ENCODE measurements at regions not wholly inside any gene's neighbourhood (a gene's known extent, or its start where the extent isn't known, plus 50 kb on each side); places are given as distances from the start of the nearest gene placed in this dataset.

GRCh38 chr2:168300460-168300859 is 53.1 kb upstream of the STK39 start:
- TF ChIP-seq CTCF (IDR thresholded peaks at IDR 0.05; ENCODE audit: borderline replicate concordance, extremely low read depth, low read length, poor library complexity, severe bottlenecking) (no peak), EZH2 (IDR thresholded peaks at IDR 0.05; ENCODE audit: borderline replicate concordance, low read depth, low read length, severe bottlenecking) (no peak)

GRCh38 chr2:168304024-168304681 is 56.8 kb upstream of the STK39 start:
- TF ChIP-seq CTCF (IDR thresholded peaks at IDR 0.05; ENCODE audit: borderline replicate concordance, extremely low read depth, low read length, poor library complexity, severe bottlenecking) (no peak), EZH2 (IDR thresholded peaks at IDR 0.05; ENCODE audit: borderline replicate concordance, low read depth, low read length, severe bottlenecking) (no peak)
- DNase-seq = no peak
- Histone ChIP-seq H3K9ac (ENCODE audit: low read depth, low read length) (no peak overlapping the region), H3K4me2 (ENCODE audit: insufficient read depth, low read length) (no peak overlapping the region), H3K79me2 (ENCODE audit: insufficient read depth, low read length) (no peaks in the 10 kb centered on the region), H3K27ac (ENCODE audit: low read length) (no peak overlapping the region), H3K36me3 (ENCODE audit: insufficient read depth, low read length) (no peaks in the 10 kb centered on the region), H3K4me1 (ENCODE audit: insufficient read depth, low read length) (no peaks in the 10 kb centered on the region), H3K4me3 (ENCODE audit: low read depth in 1 of 2, low read length in 2 of 2) (no peak overlapping the region), H3K27me3 (ENCODE audit: insufficient read depth, low read length, poor library complexity) (no peaks in the 10 kb centered on the region), H3K9me3 (ENCODE audit: insufficient read depth, low read length, severe bottlenecking) (peaks cover 5% of the 10 kb centered on the region), H4K20me1 (ENCODE audit: insufficient read depth, low read length) (no peaks in the 10 kb centered on the region), H2AFZ (ENCODE audit: low read depth, low read length) (no peak overlapping the region)
- ATAC-seq (ENCODE audit: insufficient read depth, low read depth) = no peak

More at GRCh38 chr2:168300460-168300859, 53.1 kb upstream of the STK39 start:
- H3K27ac ChIP-seq (ENCODE audit: low read length) = no peak overlapping the region
- no peaks in the 10 kb centered on the region for H3K27me3 ChIP-seq (ENCODE audit: insufficient read depth, low read length, poor library complexity)
- H3K4me1 ChIP-seq (ENCODE audit: insufficient read depth, low read length) = no peaks in the 10 kb centered on the region
- DNase-seq (no peak), ATAC-seq (ENCODE audit: insufficient read depth, low read depth) (no peak)
- no peaks in the 10 kb centered on the region for H3K79me2 ChIP-seq (ENCODE audit: insufficient read depth, low read length)
- H4K20me1 ChIP-seq (ENCODE audit: insufficient read depth, low read length) = no peaks in the 10 kb centered on the region
- H3K36me3 ChIP-seq (ENCODE audit: insufficient read depth, low read length) = no peaks in the 10 kb centered on the region
- no peak overlapping the region for H3K4me3 ChIP-seq (ENCODE audit: low read depth in 1 of 2, low read length in 2 of 2)
- no peak overlapping the region for H3K9ac ChIP-seq (ENCODE audit: low read depth, low read length)
- H3K9me3 ChIP-seq (ENCODE audit: insufficient read depth, low read length, severe bottlenecking) = no peaks in the 10 kb centered on the region
- H3K4me2 ChIP-seq (ENCODE audit: insufficient read depth, low read length) = no peak overlapping the region
- no peak overlapping the region for H2AFZ ChIP-seq (ENCODE audit: low read depth, low read length)

GRCh38 chr2:168307379-168307778 is 60.0 kb upstream of the STK39 start:
- no peaks in the 10 kb centered on the region for H4K20me1 ChIP-seq (ENCODE audit: insufficient read depth, low read length)
- H3K36me3 ChIP-seq (ENCODE audit: insufficient read depth, low read length) = no peaks in the 10 kb centered on the region
- no peak for ATAC-seq (ENCODE audit: insufficient read depth, low read depth)
- H3K4me2 ChIP-seq (ENCODE audit: insufficient read depth, low read length) = no peak overlapping the region
- TF ChIP-seq CTCF (IDR thresholded peaks at IDR 0.05; ENCODE audit: borderline replicate concordance, extremely low read depth, low read length, poor library complexity, severe bottlenecking) (no peak), EZH2 (IDR thresholded peaks at IDR 0.05; ENCODE audit: borderline replicate concordance, low read depth, low read length, severe bottlenecking) (no peak)
- DNase-seq = no peak
- H3K4me3 ChIP-seq (ENCODE audit: low read depth in 1 of 2, low read length in 2 of 2) = no peak overlapping the region
- no peaks in the 10 kb centered on the region for H3K27me3 ChIP-seq (ENCODE audit: insufficient read depth, low read length, poor library complexity)
- H3K4me1 ChIP-seq (ENCODE audit: insufficient read depth, low read length) = no peaks in the 10 kb centered on the region
- no peak overlapping the region for H3K9ac ChIP-seq (ENCODE audit: low read depth, low read length)
- no peak overlapping the region for H2AFZ ChIP-seq (ENCODE audit: low read depth, low read length)
- no peak overlapping the region for H3K27ac ChIP-seq (ENCODE audit: low read length)
- no peaks in the 10 kb centered on the region for H3K79me2 ChIP-seq (ENCODE audit: insufficient read depth, low read length)
- peaks cover 5% of the 10 kb centered on the region for H3K9me3 ChIP-seq (ENCODE audit: insufficient read depth, low read length, severe bottlenecking)
